SW 1271 (cell line): ENCODE measurements at regions not wholly inside any gene's neighbourhood (a gene's known extent, or its start where the extent isn't known, plus 50 kb on each side); places are given as distances from the start of the nearest gene placed in this dataset.

Experiments used
- DNase-seq, 2 experiments: peaks; one replicate each; lab custom pipeline; 2025; lab: John Stamatoyannopoulos, UW

GRCh38 chr6:98717988-98718387, 116.4 kb upstream of the POU3F2 start:
- no peak for DNase-seq

- no peak for DNase-seq
These were observed 109.8 kb upstream of the POU3F2 start for GRCh38 chr6:98724537-98724936.

GRCh38 chr6:98747273-98747672, 87.1 kb upstream of the POU3F2 start:
- DNase-seq, result no peak

GRCh38 chr6:98747960-98748359, 86.4 kb upstream of the POU3F2 start:
- no peak for DNase-seq

- peak in 1 of 2 experiments; percentile 4 for DNase-seq
These were observed 74.9 kb upstream of the POU3F2 start for GRCh38 chr6:98759459-98759858.

GRCh38 chr6:98764373-98764911, 69.9 kb upstream of the POU3F2 start:
- no peak for DNase-seq

GRCh38 chr6:98769546-98769945, 64.8 kb upstream of the POU3F2 start:
- DNase-seq, result peak in 1 of 2 experiments; percentile 18

- no peak for DNase-seq
These were observed 59.2 kb upstream of the POU3F2 start for GRCh38 chr6:98775205-98775604.

GRCh38 chr6:98777762-98778161, 56.6 kb upstream of the POU3F2 start:
- DNase-seq, result no peak

- DNase-seq, result no peak
These were observed 54.8 kb upstream of the POU3F2 start for GRCh38 chr6:98779618-98780017.

GRCh38 chr6:98782772-98783171, 51.6 kb upstream of the POU3F2 start:
- no peak for DNase-seq

GRCh38 chr6:98783578-98783977, 50.8 kb upstream of the POU3F2 start:
- no peak for DNase-seq
